Esophagus muscularis mucosa (tissue), 4 donors: ENCODE measurements at regions not wholly inside any gene's neighbourhood (a gene's known extent, or its start where the extent isn't known, plus 50 kb on each side); places are given as distances from the start of the nearest gene placed in this dataset.

ENCODE experiments used
- EP300 ChIP-seq: sonication (generic); formaldehyde crosslinking; IDR thresholded peaks from one replicate; pipeline ENCODE4 v1.6.1; 2017; ENCODE audit warnings: antibody characterized with exemption
- POLR2A ChIP-seq: fragments of 450-650 bp; IDR thresholded peaks from one replicate; pipeline ENCODE4 v1.6.1; 2017; ENCODE audit warnings: antibody characterized with exemption, moderate library complexity, mild to moderate bottlenecking, low read depth
- POLR2AphosphoS5 ChIP-seq, 2 donors: sonication (generic); formaldehyde crosslinking; IDR thresholded peaks; one replicate each; pipeline ENCODE4 v1.6.1; 2017; ENCODE audit warnings: antibody characterized with exemption in 2 of 2
- TF ChIP-seq, protein P1 (sequence below), 3 experiments: fragments of 200-600 bp in 2 of 3; fragments of 450-650 bp in 1 of 3; sonication (generic) in 2 of 3; IDR thresholded peaks; one replicate each; pipeline ENCODE4 v1.5.1; 2017 to 2019; ENCODE audit warnings: antibody characterized with exemption in 3 of 3, mild to moderate bottlenecking in 2 of 3, moderate library complexity in 1 of 3

DNA sequence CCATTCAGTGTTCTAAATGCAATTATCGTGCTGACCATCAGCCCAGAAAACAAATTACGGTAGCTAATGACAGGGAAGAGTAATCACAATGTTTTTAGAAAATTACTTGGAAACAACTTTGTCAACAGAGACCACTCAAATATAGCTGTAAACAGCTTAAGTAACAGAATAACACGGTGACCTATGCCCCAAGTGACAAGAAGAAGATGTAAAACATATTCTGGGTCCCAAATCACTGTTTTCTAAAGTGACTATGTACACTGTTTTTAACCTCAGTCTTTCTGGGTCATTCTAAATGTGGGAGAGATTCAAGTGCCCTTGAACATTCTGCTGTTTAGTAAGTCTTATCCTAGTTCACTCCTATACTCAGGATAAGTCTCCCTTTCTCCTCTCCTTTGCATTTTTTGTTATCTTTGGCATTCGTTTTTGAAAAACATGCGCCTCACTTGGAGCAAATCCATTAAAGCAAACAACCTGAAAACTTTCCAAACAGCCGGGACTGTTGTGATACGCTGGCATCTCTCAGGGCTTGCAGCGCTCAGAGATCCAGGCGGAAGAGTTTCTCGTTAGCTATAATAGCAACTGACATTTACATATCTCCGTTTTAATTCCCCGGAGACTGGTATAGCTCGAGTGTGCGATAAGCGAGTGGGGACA is 114.5 kb upstream of the SOX4 start:
- TF ChIP-seq POLR2A (no peak), POLR2AphosphoS5 (IDR thresholded peaks at IDR 0.05) (no peak), EP300 (no peak)
- TF ChIP-seq, protein P1, sequence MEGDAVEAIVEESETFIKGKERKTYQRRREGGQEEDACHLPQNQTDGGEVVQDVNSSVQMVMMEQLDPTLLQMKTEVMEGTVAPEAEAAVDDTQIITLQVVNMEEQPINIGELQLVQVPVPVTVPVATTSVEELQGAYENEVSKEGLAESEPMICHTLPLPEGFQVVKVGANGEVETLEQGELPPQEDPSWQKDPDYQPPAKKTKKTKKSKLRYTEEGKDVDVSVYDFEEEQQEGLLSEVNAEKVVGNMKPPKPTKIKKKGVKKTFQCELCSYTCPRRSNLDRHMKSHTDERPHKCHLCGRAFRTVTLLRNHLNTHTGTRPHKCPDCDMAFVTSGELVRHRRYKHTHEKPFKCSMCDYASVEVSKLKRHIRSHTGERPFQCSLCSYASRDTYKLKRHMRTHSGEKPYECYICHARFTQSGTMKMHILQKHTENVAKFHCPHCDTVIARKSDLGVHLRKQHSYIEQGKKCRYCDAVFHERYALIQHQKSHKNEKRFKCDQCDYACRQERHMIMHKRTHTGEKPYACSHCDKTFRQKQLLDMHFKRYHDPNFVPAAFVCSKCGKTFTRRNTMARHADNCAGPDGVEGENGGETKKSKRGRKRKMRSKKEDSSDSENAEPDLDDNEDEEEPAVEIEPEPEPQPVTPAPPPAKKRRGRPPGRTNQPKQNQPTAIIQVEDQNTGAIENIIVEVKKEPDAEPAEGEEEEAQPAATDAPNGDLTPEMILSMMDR (IDR thresholded peaks at IDR 0.05): no peak
